ENCODE measurements at regions not wholly inside any gene's neighbourhood (a gene's known extent, or its start where the extent isn't known, plus 50 kb on each side); places are given as distances from the start of the nearest gene placed in this dataset.

- TF ChIP-seq, protein P1, sequence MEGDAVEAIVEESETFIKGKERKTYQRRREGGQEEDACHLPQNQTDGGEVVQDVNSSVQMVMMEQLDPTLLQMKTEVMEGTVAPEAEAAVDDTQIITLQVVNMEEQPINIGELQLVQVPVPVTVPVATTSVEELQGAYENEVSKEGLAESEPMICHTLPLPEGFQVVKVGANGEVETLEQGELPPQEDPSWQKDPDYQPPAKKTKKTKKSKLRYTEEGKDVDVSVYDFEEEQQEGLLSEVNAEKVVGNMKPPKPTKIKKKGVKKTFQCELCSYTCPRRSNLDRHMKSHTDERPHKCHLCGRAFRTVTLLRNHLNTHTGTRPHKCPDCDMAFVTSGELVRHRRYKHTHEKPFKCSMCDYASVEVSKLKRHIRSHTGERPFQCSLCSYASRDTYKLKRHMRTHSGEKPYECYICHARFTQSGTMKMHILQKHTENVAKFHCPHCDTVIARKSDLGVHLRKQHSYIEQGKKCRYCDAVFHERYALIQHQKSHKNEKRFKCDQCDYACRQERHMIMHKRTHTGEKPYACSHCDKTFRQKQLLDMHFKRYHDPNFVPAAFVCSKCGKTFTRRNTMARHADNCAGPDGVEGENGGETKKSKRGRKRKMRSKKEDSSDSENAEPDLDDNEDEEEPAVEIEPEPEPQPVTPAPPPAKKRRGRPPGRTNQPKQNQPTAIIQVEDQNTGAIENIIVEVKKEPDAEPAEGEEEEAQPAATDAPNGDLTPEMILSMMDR (IDR thresholded peaks at IDR 0.05; ENCODE audit: low read length): no peak
- TF ChIP-seq EZH2 (optimal IDR thresholded peaks at IDR 0.05; ENCODE audit: low read depth, low read length) (no peak), EZH2phosphoT487 (IDR thresholded peaks at IDR 0.05; ENCODE audit: low read length) (no peak)
Measured at GRCh38 chr3:168371846-168372245, 276.1 kb upstream of the GOLIM4 start.

All from MM.1S (cell line).